H1 (cell line): ENCODE measurements at regions not wholly inside any gene's neighbourhood (a gene's known extent, or its start where the extent isn't known, plus 50 kb on each side); places are given as distances from the start of the nearest gene placed in this dataset.

Experiments
- CTCF ChIA-PET: fragments of 300-600 bp; sonication (Branson Sonifier 250); formaldehyde crosslinking; loops from one replicate; lab custom pipeline; 2021; ENCODE audit not compliant: partially characterized antibody; lab: Charles Lee
- POLR2A ChIA-PET: fragments of 300-600 bp; sonication (Branson Sonifier 250); formaldehyde crosslinking; loops from one replicate; lab custom pipeline; 2021; ENCODE audit warnings: inconsistent platforms; ENCODE audit not compliant: partially characterized antibody; lab: Charles Lee
- DNase-seq, 2 experiments: peaks; one replicate each; pipeline versions ENCODE4 v3.0.0 to v3.0.0-alpha.2; 2010 to 2022; ENCODE audit warnings: low spot score in 2 of 2, low read depth in 1 of 2, mixed read lengths in 1 of 2
- FAIRE-seq: peaks from 2 replicates; lab custom pipeline; 2011; peaks lifted over from hg19 to GRCh38; lab: Jason Lieb, UNC
- H2AFZ ChIP-seq: 2 replicates; pipeline ENCODE4 v1.8.1; 2012; ENCODE audit warnings: low read length, inconsistent platforms
- H2AK5ac ChIP-seq: 2 replicates; pipeline ENCODE4 v1.6.1; 2013; ENCODE audit warnings: low read depth, low read length
- H2BK120ac ChIP-seq: replicated peaks from 2 replicates; pipeline ENCODE3; 2013; ENCODE audit warnings: low read depth, low read length, inconsistent platforms
- H2BK12ac ChIP-seq: 2 replicates; pipeline ENCODE4 v1.6.1; 2013; ENCODE audit warnings: low read depth, low read length
- H2BK15ac ChIP-seq: 2 replicates; pipeline ENCODE4 v1.6.1; 2013; ENCODE audit warnings: low read length
- H2BK20ac ChIP-seq: 2 replicates; pipeline ENCODE4 v1.6.1; 2013; ENCODE audit warnings: low read length
- H2BK5ac ChIP-seq: 2 replicates; pipeline ENCODE4 v1.6.1; 2013; ENCODE audit warnings: low read depth, low read length
- H3K14ac ChIP-seq: 2 replicates; pipeline ENCODE4 v1.6.1; 2013; ENCODE audit warnings: inconsistent platforms; ENCODE audit not compliant: insufficient read length
- H3K18ac ChIP-seq: 2 replicates; pipeline ENCODE4 v1.6.1; 2013; ENCODE audit warnings: low read length; ENCODE audit errors: extremely low read depth
- H3K23ac ChIP-seq: 2 replicates; pipeline ENCODE4 v1.6.1; 2013; ENCODE audit warnings: inconsistent platforms; ENCODE audit not compliant: insufficient read length
- H3K23me2 ChIP-seq: 2 replicates; pipeline ENCODE4 v1.6.1; 2013; ENCODE audit warnings: low read depth, low read length
- H3K27ac ChIP-seq: 2 replicates; pipeline ENCODE4 v1.6.1; 2011; ENCODE audit warnings: low read depth, low read length, inconsistent platforms
- H3K27me3 ChIP-seq, 4 experiments: replicated peaks in 1 of 4; 1 replicate in 1 of 4; 2 replicates in 3 of 4; pipeline versions ENCODE4 v1.6.1 to v1.8.1; 2011 to 2013; ENCODE audit warnings: low read length in 3 of 4, mild to moderate bottlenecking in 3 of 4, inconsistent platforms in 2 of 4, mixed read lengths in 2 of 4, moderate library complexity in 1 of 4; ENCODE audit not compliant: control insufficient read depth in 3 of 4, insufficient read depth in 3 of 4; ENCODE audit errors: extremely low read depth in 1 of 4
- H3K36me3 ChIP-seq, 4 experiments: 2 replicates each; pipeline versions ENCODE4 v1.6.1 to v1.8.1; 2011 to 2013; ENCODE audit warnings: mild to moderate bottlenecking in 4 of 4, low read length in 3 of 4, moderate library complexity in 2 of 4, control low read depth in 1 of 4, inconsistent platforms in 1 of 4; ENCODE audit not compliant: insufficient read depth in 4 of 4, control insufficient read depth in 2 of 4
- H3K4ac ChIP-seq: replicated peaks from 2 replicates; pipeline ENCODE3; 2013; ENCODE audit warnings: low read length, low read depth, mixed read lengths, inconsistent platforms; ENCODE audit not compliant: insufficient read length
- H3K4me1 ChIP-seq, 4 experiments: replicated peaks in 1 of 4; 1 replicate in 1 of 4; 2 replicates in 3 of 4; pipeline versions ENCODE4 v1.6.1 to v1.8.1; 2011 to 2013; ENCODE audit warnings: low read length in 3 of 4, inconsistent platforms in 2 of 4, mixed read lengths in 1 of 4; ENCODE audit not compliant: insufficient read depth in 4 of 4, control insufficient read depth in 3 of 4
- H3K4me2 ChIP-seq, 2 experiments: 2 replicates each; pipeline versions ENCODE4 v1.6.1 to v1.8.1; 2011 to 2013; ENCODE audit warnings: low read depth in 2 of 2, low read length in 2 of 2, control low read depth in 1 of 2, inconsistent platforms in 1 of 2, mild to moderate bottlenecking in 1 of 2; ENCODE audit not compliant: insufficient read depth in 1 of 2
- H3K4me3 ChIP-seq, 4 experiments: fragments of 200-600, 300-600 bp in 1 of 4; sonication (generic), shearing (Covaris generic), sonication (Bioruptor Twin) in 1 of 4; 2 replicates each; pipeline versions ENCODE4 v1.5.1 to v1.8.1; 2011 to 2016; ENCODE audit warnings: low read length in 4 of 4, low read depth in 3 of 4, control low read depth in 2 of 4, inconsistent platforms in 2 of 4, mild to moderate bottlenecking in 2 of 4, mixed read lengths in 1 of 4, moderate library complexity in 1 of 4; ENCODE audit not compliant: insufficient read depth in 2 of 4; ENCODE audit errors: extremely low read depth in 1 of 4
- H3K56ac ChIP-seq: replicated peaks from 2 replicates; pipeline ENCODE3; 2013; ENCODE audit warnings: low read depth, mild to moderate bottlenecking, mixed read lengths, low read length, inconsistent platforms; ENCODE audit not compliant: insufficient read length
- H3K79me1 ChIP-seq: 2 replicates; pipeline ENCODE4 v1.6.1; 2013; ENCODE audit warnings: low read depth, low read length, control low read depth
- H3K79me2 ChIP-seq, 2 experiments: 2 replicates each; pipeline versions ENCODE4 v1.6.1 to v1.8.1; 2012 to 2013; ENCODE audit warnings: low read length in 2 of 2, mild to moderate bottlenecking in 2 of 2, inconsistent platforms in 1 of 2; ENCODE audit not compliant: insufficient read depth in 2 of 2, control insufficient read depth in 1 of 2
- H3K9ac ChIP-seq, 4 experiments: replicated peaks in 1 of 4; 1 replicate in 1 of 4; 2 replicates in 3 of 4; pipeline versions ENCODE4 v1.6.1 to v1.8.1; 2011 to 2013; ENCODE audit warnings: low read depth in 3 of 4, low read length in 3 of 4, control low read depth in 2 of 4, mild to moderate bottlenecking in 2 of 4, moderate library complexity in 2 of 4, inconsistent platforms in 1 of 4; ENCODE audit errors: extremely low read depth in 1 of 4
- H3K9me3 ChIP-seq, 2 experiments: 2 replicates each; pipeline versions ENCODE4 v1.6.1 to v1.8.1; 2012 to 2013; ENCODE audit warnings: mild to moderate bottlenecking in 2 of 2, moderate library complexity in 2 of 2, control low read depth in 1 of 2, inconsistent platforms in 1 of 2, low read depth in 1 of 2, low read length in 1 of 2, mixed read lengths in 1 of 2; ENCODE audit not compliant: insufficient read depth in 2 of 2
- H4K20me1 ChIP-seq, 2 experiments: replicated peaks in 1 of 2; 2 replicates each; pipeline versions ENCODE3 to v1.8.1; 2011 to 2013; ENCODE audit warnings: inconsistent platforms in 2 of 2, low read length in 2 of 2, mild to moderate bottlenecking in 1 of 2; ENCODE audit not compliant: insufficient read depth in 2 of 2, control insufficient read depth in 1 of 2
- H4K5ac ChIP-seq: 2 replicates; pipeline ENCODE4 v1.6.1; 2013; ENCODE audit warnings: low read length, low read depth, mixed read lengths, inconsistent platforms; ENCODE audit not compliant: insufficient read length
- H4K8ac ChIP-seq: 2 replicates; pipeline ENCODE4 v1.8.0; 2013; ENCODE audit warnings: mild to moderate bottlenecking, moderate library complexity, low read length, inconsistent platforms; ENCODE audit not compliant: insufficient read depth; ENCODE audit errors: extremely low read depth
- H4K91ac ChIP-seq: replicated peaks from 2 replicates; pipeline ENCODE3; 2013; ENCODE audit warnings: low read length, mixed read lengths, inconsistent platforms; ENCODE audit not compliant: insufficient read length
- BACH1 ChIP-seq: IDR thresholded peaks from 2 replicates; pipeline ENCODE4 v1.6.1; 2012; ENCODE audit warnings: low read length, improper control_type of control experiment
- PHF8 ChIP-seq: fragments of 200-600 bp; sonication (generic); conservative IDR thresholded peaks from 2 replicates; pipeline ENCODE4 v1.7.1; 2012; ENCODE audit warnings: low read depth, mild to moderate bottlenecking, inconsistent platforms, low read length, moderate library complexity
- SP4 ChIP-seq: IDR thresholded peaks from 2 replicates; pipeline ENCODE4 v1.6.1; 2012; ENCODE audit warnings: low read length, inconsistent platforms
- TAF1 ChIP-seq: IDR thresholded peaks from 2 replicates; pipeline ENCODE4 v1.6.1; 2011; ENCODE audit warnings: mild to moderate bottlenecking, low read depth, low read length
- WGBS, 2 experiments: shearing (Covaris generic) in 1 of 2; methylation state at CpG; one replicate each; pipeline versions ENCODE4 v1.1.6 to v1.1.7; 2013 to 2015; ENCODE audit warnings: low lambda C conversion rate in 2 of 2, mixed read lengths in 2 of 2, inconsistent platforms in 1 of 2, low coverage in 1 of 2, missing lambda C conversion rate in 1 of 2; ENCODE audit not compliant: insufficient replicate concordance in 2 of 2, insufficient coverage in 1 of 2, insufficient read length in 1 of 2; ENCODE audit errors: extremely low coverage in 1 of 2, missing lambda C conversion rate in 1 of 2; 5-methylcytosine and 5-hydroxymethylcytosine counted together

GRCh38 chr2:123640685-123641335 is 384.3 kb upstream of the CNTNAP5 start:
- H3K14ac ChIP-seq = no peak overlapping the region
- no peaks in the 10 kb centered on the region for H3K79me1 ChIP-seq
- H3K18ac ChIP-seq = no peak overlapping the region
- DNase-seq = no peak
- H4K91ac ChIP-seq = no peak overlapping the region
- no peak overlapping the region for H2BK120ac ChIP-seq
- H2BK12ac ChIP-seq = no peak overlapping the region
- H4K20me1 ChIP-seq = no peaks in the 10 kb centered on the region
- POLR2A ChIA-PET = interaction anchor here (0.7 kb wide), 1 partner anchor 11 kb away, joined by 3 read pairs; no protein-coding TSS in a partner anchor
- H2BK5ac ChIP-seq = no peak overlapping the region
- H2AFZ ChIP-seq = no peak overlapping the region
- no peak overlapping the region for H3K4me2 ChIP-seq
- H4K8ac ChIP-seq = no peak overlapping the region
- no peaks in the 10 kb centered on the region for H3K27me3 ChIP-seq
- H2BK20ac ChIP-seq = no peak overlapping the region
- CTCF ChIA-PET = interaction anchor here (0.6 kb wide), 1 partner anchor 250 kb away, joined by 3 read pairs; no protein-coding TSS in a partner anchor
- no peak overlapping the region for H3K4ac ChIP-seq
- no peak overlapping the region for H2BK15ac ChIP-seq
- H4K5ac ChIP-seq = no peak overlapping the region
- no peak for TF ChIP-seq SP4
- TF ChIP-seq TAF1 = no peak
- no peak for TF ChIP-seq BACH1
- no peak for TF ChIP-seq PHF8
- TF ChIP-seq, all 59 proteins: peak for 0
- WGBS, 2 experiments = 86% methylated on average over 4 of the region's 4 CpGs; no CpG with 5 or more reads in 1 of the 2 experiments
- no peaks in the 10 kb centered on the region for H3K23me2 ChIP-seq
- no peak overlapping the region for H2AK5ac ChIP-seq
- no peaks in the 10 kb centered on the region for H3K36me3 ChIP-seq
- no peaks in the 10 kb centered on the region for H3K79me2 ChIP-seq
- H3K23ac ChIP-seq = no peak overlapping the region
- no peaks in the 10 kb centered on the region for H3K9me3 ChIP-seq
- H3K4me1 ChIP-seq = no peaks in the 10 kb centered on the region
- no peak overlapping the region for H3K4me3 ChIP-seq
- H3K9ac ChIP-seq = no peak overlapping the region
- no peak overlapping the region for H3K56ac ChIP-seq
- no peak for FAIRE-seq
- no peak overlapping the region for H3K27ac ChIP-seq
